CD4-positive, alpha-beta T cell treated with Interleukin-17A for 1 hour (primary cell): ENCODE measurements at regions not wholly inside any gene's neighbourhood (a gene's known extent, or its start where the extent isn't known, plus 50 kb on each side); places are given as distances from the start of the nearest gene placed in this dataset.

Experiments
- DNase-seq: peaks from one replicate; pipeline ENCODE4 v3.0.0-alpha.2; 2020

- DNase-seq: no peak
These were observed 707.2 kb downstream of the RWDD3 start for GRCh38 chr1:95941121-95941798.

- DNase-seq: no peak
These were observed 714.0 kb downstream of the RWDD3 start for GRCh38 chr1:95948023-95948422.

GRCh38 chr1:95951371-95952102 lies 717.5 kb downstream of the RWDD3 start:
- DNase-seq: no peak

- DNase-seq: no peak
These were observed 719.0 kb downstream of the RWDD3 start for GRCh38 chr1:95953015-95953414.

- no peak for DNase-seq
These were observed 720.6 kb downstream of the RWDD3 start for GRCh38 chr1:95954585-95954984.

- DNase-seq: no peak
These were observed 722.2 kb downstream of the RWDD3 start for GRCh38 chr1:95956215-95956614.

GRCh38 chr1:95957748-95958147 lies 723.7 kb downstream of the RWDD3 start:
- no peak for DNase-seq

GRCh38 chr1:95966866-95967265 lies 732.9 kb downstream of the RWDD3 start:
- DNase-seq: no peak

- no peak for DNase-seq
These were observed 740.6 kb downstream of the RWDD3 start for GRCh38 chr1:95974586-95974985.

- no peak for DNase-seq
These were observed 738.9 kb upstream of the PTBP2 start for GRCh38 chr1:95982711-95983110.

- DNase-seq: no peak
These were observed 737.8 kb upstream of the PTBP2 start for GRCh38 chr1:95983831-95984230.

GRCh38 chr1:95984798-95985374 lies 736.7 kb upstream of the PTBP2 start:
- DNase-seq: no peak

- DNase-seq: no peak
These were observed 731.6 kb upstream of the PTBP2 start for GRCh38 chr1:95990033-95990432.

- no peak for DNase-seq
These were observed 729.6 kb upstream of the PTBP2 start for GRCh38 chr1:95991787-95992520.

GRCh38 chr1:95994643-95995042 lies 726.9 kb upstream of the PTBP2 start:
- DNase-seq: no peak

GRCh38 chr1:96002201-96002600 lies 719.4 kb upstream of the PTBP2 start:
- no peak for DNase-seq

- DNase-seq: no peak
These were observed 718.3 kb upstream of the PTBP2 start for GRCh38 chr1:96002969-96003964.

- DNase-seq: no peak
These were observed 711.7 kb upstream of the PTBP2 start for GRCh38 chr1:96009831-96010434.

- no peak for DNase-seq
These were observed 710.0 kb upstream of the PTBP2 start for GRCh38 chr1:96011606-96012005.

- no peak for DNase-seq
These were observed 705.4 kb upstream of the PTBP2 start for GRCh38 chr1:96016219-96016618.

GRCh38 chr1:96020378-96020777 lies 701.2 kb upstream of the PTBP2 start:
- DNase-seq: no peak

- no peak for DNase-seq
These were observed 696.5 kb upstream of the PTBP2 start for GRCh38 chr1:96025062-96025461.
